ENCODE measurements at regions not wholly inside any gene's neighbourhood (a gene's known extent, or its start where the extent isn't known, plus 50 kb on each side); places are given as distances from the start of the nearest gene placed in this dataset.
A peak's percentile ranks its signal among the peaks of the same experiment; 100 is the strongest.

DNA sequence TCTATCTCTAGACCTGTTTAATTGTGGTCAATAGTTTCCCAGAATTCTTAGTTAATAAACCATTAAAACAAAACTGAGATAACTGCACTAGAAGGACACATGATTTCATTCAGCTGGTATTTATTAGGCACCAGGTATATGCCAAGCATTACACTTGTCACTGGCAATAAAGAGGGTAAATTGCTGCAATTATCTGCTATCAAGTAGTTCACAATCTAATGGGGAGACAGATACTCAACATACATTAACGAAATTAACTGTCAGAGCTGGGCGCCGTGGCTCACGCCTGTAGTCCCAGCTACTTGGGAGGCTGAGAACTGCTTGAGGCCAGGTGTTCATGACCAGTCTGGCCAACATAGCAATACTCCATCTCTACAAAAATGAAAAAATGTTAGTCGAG, 71.7 kb upstream of the WIPF1 start:
- Histone ChIP-seq H2AFZ (ENCODE audit: low read length, unreplicated experiment) (no peak overlapping the region), H3K27ac (ENCODE audit: low read depth, low read length) (no peak overlapping the region), H3K36me3 (ENCODE audit: insufficient read depth, low read length) (peaks cover 16% of the 10 kb centered on the region; the same call in 1 of the 2 replicates), H3K4me1 (ENCODE audit: control insufficient read depth, insufficient read depth, low read length, unreplicated experiment) (peaks cover 25% of the 10 kb centered on the region), H3K27me3 (ENCODE audit: insufficient read depth, low read length) (no peaks in the 10 kb centered on the region), H3K79me2 (ENCODE audit: control insufficient read depth, insufficient read depth, low read length, unreplicated experiment) (no peaks in the 10 kb centered on the region), H3K4me3 (ENCODE audit: low read depth, low read length) (no peak overlapping the region)

DNA sequence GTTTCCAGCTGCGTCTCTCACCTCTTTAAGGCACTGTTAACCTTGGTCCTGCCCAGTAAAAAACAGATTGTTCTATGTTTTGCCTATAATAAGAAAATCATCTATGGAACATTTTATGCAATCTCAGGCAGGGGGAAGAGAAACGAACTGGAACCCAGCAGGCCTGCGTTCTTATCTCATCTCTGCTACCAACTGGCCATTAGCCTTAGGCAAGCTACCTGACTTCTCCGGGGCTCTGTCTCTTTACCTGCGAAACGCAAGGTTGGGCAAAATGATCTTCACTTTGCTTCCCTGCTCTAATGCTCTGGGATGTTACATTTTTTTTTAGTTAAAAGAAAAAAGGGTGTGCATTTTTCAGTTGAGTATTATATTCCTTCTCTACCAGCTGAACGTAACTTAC, 70.5 kb upstream of the WIPF1 start:
- H3K79me2 ChIP-seq (ENCODE audit: control insufficient read depth, insufficient read depth, low read length, unreplicated experiment), result peaks cover under 1% of the 10 kb centered on the region
- no peaks in the 10 kb centered on the region for H3K27me3 ChIP-seq (ENCODE audit: insufficient read depth, low read length)
- H2AFZ ChIP-seq (ENCODE audit: low read length, unreplicated experiment), result no peak overlapping the region
- H3K27ac ChIP-seq (ENCODE audit: low read depth, low read length), result no peak overlapping the region
- peaks cover 37% of the 10 kb centered on the region for H3K4me1 ChIP-seq (ENCODE audit: control insufficient read depth, insufficient read depth, low read length, unreplicated experiment)
- no peak overlapping the region for H3K4me3 ChIP-seq (ENCODE audit: low read depth, low read length)
- H3K36me3 ChIP-seq (ENCODE audit: insufficient read depth, low read length), result peaks cover 12% of the 10 kb centered on the region; the same call in 1 of the 2 replicates

DNA sequence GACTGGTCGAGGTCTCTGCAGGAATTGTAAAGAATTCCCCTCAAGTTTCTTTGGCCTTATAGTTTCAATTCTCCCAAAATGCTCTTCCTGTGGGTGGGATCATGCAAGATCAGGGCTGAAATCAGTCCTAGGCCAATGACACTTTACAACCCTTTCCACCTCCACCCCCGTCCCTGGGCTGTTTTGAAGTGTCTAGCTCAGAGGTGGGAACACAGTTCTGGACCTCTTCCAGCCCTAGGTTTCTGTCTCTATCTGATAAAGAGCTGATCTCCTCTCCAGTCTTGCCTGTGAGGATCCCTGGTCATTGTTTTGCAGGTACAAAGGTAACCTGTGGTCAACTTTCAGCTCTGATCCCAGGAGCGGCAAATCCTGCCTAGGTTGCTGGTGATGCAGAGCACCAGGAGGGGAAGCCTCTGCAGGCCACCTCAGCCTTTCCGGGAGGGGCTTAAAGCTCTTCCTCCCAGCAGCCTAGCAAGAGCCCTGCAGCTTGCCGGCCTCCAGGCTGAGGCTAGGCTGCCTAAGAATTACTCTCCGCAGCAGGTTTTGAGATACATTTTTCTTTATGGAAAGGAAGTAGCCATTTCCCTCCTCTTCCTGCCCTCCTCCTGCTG, 69.8 kb upstream of the WIPF1 start:
- Histone ChIP-seq H3K4me1 (ENCODE audit: control insufficient read depth, insufficient read depth, low read length, unreplicated experiment) (peaks cover 43% of the 10 kb centered on the region), H3K27ac (ENCODE audit: low read depth, low read length) (no peak overlapping the region), H3K4me3 (ENCODE audit: low read depth, low read length) (no peak overlapping the region), H2AFZ (ENCODE audit: low read length, unreplicated experiment) (no peak overlapping the region), H3K27me3 (ENCODE audit: insufficient read depth, low read length) (no peaks in the 10 kb centered on the region), H3K79me2 (ENCODE audit: control insufficient read depth, insufficient read depth, low read length, unreplicated experiment) (peaks cover 4% of the 10 kb centered on the region), H3K36me3 (ENCODE audit: insufficient read depth, low read length) (0 out of 2 replicates have a peak, but pooled peaks cover 5% of the 10 kb centered on the region)

DNA sequence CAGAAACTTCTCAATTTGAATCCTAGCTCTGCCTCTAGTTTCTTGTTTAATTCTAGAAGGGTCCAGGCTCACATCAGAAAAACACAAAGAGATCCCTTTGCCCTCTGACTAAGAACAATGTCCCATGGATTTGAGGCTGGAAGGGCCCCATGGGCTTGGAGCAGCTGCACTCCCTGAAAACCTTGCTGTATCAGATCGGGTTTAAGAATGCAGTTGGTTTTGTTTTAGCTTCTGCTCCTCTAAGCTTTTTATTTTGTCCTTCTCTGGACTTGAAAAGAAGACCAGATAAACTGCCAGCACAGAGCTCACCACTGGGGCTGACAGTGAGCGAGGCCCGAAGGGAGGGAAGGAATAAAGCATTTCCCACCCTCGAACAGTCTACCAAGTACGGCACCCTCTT, 69.2 kb upstream of the WIPF1 start:
- Histone ChIP-seq H2AFZ (ENCODE audit: low read length, unreplicated experiment) (no peak overlapping the region), H3K27ac (ENCODE audit: low read depth, low read length) (no peak overlapping the region), H3K36me3 (ENCODE audit: insufficient read depth, low read length) (0 out of 2 replicates have a peak, but pooled peaks cover under 1% of the 10 kb centered on the region), H3K79me2 (ENCODE audit: control insufficient read depth, insufficient read depth, low read length, unreplicated experiment) (peaks cover 4% of the 10 kb centered on the region), H3K4me3 (ENCODE audit: low read depth, low read length) (no peak overlapping the region), H3K4me1 (ENCODE audit: control insufficient read depth, insufficient read depth, low read length, unreplicated experiment) (peaks cover 49% of the 10 kb centered on the region), H3K27me3 (ENCODE audit: insufficient read depth, low read length) (no peaks in the 10 kb centered on the region)

DNA sequence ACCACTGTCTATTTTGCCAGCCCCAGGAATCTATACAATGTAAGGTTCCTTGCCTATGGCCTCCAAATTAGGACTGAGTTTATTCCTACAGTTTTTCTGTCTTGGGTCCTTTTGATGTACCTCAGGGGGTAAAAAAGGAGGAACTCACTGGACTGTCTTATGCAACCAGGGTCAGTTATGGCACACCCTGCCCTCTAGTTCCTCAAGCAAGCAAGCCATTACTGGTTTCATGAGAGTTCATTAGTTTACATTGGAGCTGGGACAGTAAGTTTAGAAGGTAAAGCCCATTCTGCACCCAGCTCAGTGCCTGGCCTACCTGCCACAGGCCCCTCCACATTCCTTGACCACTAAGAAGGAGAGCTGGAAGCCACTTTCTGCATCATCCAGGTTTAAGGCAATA, 68.7 kb upstream of the WIPF1 start:
- H3K4me3 ChIP-seq (ENCODE audit: low read depth, low read length), result no peak overlapping the region
- peaks cover 7% of the 10 kb centered on the region for H3K79me2 ChIP-seq (ENCODE audit: control insufficient read depth, insufficient read depth, low read length, unreplicated experiment)
- no peak overlapping the region for H3K27ac ChIP-seq (ENCODE audit: low read depth, low read length)
- no peaks in the 10 kb centered on the region for H3K36me3 ChIP-seq (ENCODE audit: insufficient read depth, low read length)
- no peak overlapping the region for H2AFZ ChIP-seq (ENCODE audit: low read length, unreplicated experiment)
- peaks cover 49% of the 10 kb centered on the region for H3K4me1 ChIP-seq (ENCODE audit: control insufficient read depth, insufficient read depth, low read length, unreplicated experiment)
- no peaks in the 10 kb centered on the region for H3K27me3 ChIP-seq (ENCODE audit: insufficient read depth, low read length)

DNA sequence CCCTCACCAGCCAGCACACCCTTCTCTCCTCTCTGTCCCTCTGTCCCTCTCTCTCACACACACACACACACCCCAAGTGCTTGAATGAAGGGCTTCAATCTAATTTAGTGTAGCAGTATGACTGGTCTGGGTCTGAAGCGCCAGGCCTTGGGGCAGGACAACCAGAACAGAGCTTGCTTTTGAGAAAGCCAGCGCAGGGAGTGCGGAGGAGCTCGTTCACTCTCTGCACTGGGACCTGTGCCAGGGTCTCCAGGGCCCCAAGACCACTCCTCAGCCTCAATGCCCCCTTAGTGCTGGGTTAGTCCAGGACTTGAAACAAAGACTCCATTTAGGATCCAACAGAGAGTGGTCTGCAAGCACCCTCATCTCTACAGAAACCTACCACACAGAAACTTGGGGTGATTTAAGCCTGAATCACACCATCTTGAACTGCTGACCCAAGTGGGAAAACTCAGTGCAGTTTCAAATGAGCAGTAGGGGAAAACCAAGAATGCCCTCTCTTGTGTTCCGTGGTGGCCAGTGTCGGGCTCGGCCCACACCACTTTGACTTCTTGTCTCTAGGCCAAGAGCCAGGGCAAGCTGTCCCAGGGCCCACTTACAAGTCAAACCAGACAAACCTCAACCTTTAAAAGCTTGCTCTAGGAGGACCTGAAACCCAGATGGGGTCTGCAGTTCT, 66.6 kb upstream of the WIPF1 start:
- no peaks in the 10 kb centered on the region for H3K27me3 ChIP-seq (ENCODE audit: insufficient read depth, low read length)
- H3K4me1 ChIP-seq (ENCODE audit: control insufficient read depth, insufficient read depth, low read length, unreplicated experiment), result peaks cover 49% of the 10 kb centered on the region
- no peaks in the 10 kb centered on the region for H3K36me3 ChIP-seq (ENCODE audit: insufficient read depth, low read length)
- H2AFZ ChIP-seq (ENCODE audit: low read length, unreplicated experiment), result no peak overlapping the region
- peak overlapping the region; percentile 74; the same call in 1 of the 2 replicates for H3K27ac ChIP-seq (ENCODE audit: low read depth, low read length)
- H3K4me3 ChIP-seq (ENCODE audit: low read depth, low read length), result no peak overlapping the region
- peaks cover 10% of the 10 kb centered on the region for H3K79me2 ChIP-seq (ENCODE audit: control insufficient read depth, insufficient read depth, low read length, unreplicated experiment)

DNA sequence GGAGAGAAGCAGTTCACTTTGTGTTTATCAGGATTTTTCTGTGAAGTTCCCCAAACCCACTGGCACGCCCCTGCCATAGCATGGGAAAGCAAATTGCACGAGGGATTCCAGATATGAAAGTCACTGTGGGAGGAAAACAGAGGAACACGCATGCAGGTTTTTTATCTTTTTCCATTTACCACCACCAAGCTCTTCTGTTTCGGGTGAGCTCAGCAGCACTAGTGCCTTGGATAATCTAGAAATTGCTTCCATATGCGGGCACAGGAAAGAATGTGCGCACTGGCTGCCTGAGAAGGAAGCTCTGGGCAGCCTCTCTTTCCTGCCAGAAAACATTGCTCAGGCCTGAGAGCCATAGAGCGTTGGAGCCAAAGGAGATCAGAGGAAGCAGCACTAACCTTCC, 65.9 kb upstream of the WIPF1 start:
- H2AFZ ChIP-seq (ENCODE audit: low read length, unreplicated experiment), result no peak overlapping the region
- no peak overlapping the region for H3K4me3 ChIP-seq (ENCODE audit: low read depth, low read length)

DNA sequence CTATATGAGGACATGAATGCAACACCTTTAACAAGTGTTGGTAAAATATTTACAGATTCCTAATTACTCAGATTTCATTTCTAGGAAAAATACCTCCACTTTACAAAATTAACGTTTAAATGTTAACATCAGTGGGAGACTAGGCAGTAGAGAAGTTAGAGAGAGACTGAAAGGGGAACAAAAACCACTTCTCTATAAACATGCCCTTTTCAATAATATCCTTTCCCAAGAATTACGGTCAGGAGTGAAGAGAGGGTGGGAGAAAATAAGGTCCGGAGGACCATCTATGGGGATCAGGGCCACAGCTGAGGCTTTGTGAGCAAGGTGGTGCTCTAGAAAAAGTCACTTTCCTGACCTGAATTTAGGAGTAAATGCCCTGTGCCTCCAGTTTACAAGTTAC, 65.3 kb upstream of the WIPF1 start:
- Histone ChIP-seq H3K27me3 (ENCODE audit: insufficient read depth, low read length) (no peaks in the 10 kb centered on the region), H3K36me3 (ENCODE audit: insufficient read depth, low read length) (no peaks in the 10 kb centered on the region), H3K4me3 (ENCODE audit: low read depth, low read length) (no peak overlapping the region), H3K27ac (ENCODE audit: low read depth, low read length) (peak overlapping the region; percentile 74), H2AFZ (ENCODE audit: low read length, unreplicated experiment) (peak overlapping the region; percentile 22), H3K79me2 (ENCODE audit: control insufficient read depth, insufficient read depth, low read length, unreplicated experiment) (peaks cover 12% of the 10 kb centered on the region), H3K4me1 (ENCODE audit: control insufficient read depth, insufficient read depth, low read length, unreplicated experiment) (peaks cover 49% of the 10 kb centered on the region)

More for the DNA sequence above, 65.9 kb upstream of the WIPF1 start:
- Histone ChIP-seq H3K36me3 (ENCODE audit: insufficient read depth, low read length) (no peaks in the 10 kb centered on the region), H3K27me3 (ENCODE audit: insufficient read depth, low read length) (no peaks in the 10 kb centered on the region), H3K27ac (ENCODE audit: low read depth, low read length) (peak overlapping the region; percentile 74), H3K4me1 (ENCODE audit: control insufficient read depth, insufficient read depth, low read length, unreplicated experiment) (peaks cover 49% of the 10 kb centered on the region), H3K79me2 (ENCODE audit: control insufficient read depth, insufficient read depth, low read length, unreplicated experiment) (peaks cover 12% of the 10 kb centered on the region)

DNA sequence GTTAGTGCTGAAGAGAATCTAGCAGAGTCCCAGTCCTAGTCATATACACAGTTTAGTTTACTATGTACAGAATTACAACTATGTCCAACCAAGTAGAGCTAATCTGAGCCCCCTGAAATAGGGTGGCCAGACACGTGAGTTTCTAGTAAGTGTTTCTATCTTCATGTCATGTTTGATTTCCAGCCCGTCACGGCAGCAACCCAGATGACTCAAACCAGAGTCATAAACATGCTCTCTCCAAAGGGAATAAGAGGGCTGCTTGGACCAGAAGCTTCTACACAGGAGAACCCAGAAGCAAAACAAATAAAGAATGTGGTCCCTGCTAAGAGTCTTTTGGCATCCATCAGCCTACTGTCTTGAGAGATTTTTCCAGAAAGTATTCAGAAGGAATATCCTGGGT, 64.9 kb upstream of the WIPF1 start:
- Histone ChIP-seq H3K27ac (ENCODE audit: low read depth, low read length) (peak overlapping the region; percentile 74), H3K27me3 (ENCODE audit: insufficient read depth, low read length) (no peaks in the 10 kb centered on the region), H3K4me3 (ENCODE audit: low read depth, low read length) (no peak overlapping the region), H3K4me1 (ENCODE audit: control insufficient read depth, insufficient read depth, low read length, unreplicated experiment) (peaks cover 47% of the 10 kb centered on the region), H3K79me2 (ENCODE audit: control insufficient read depth, insufficient read depth, low read length, unreplicated experiment) (peaks cover 12% of the 10 kb centered on the region), H3K36me3 (ENCODE audit: insufficient read depth, low read length) (no peaks in the 10 kb centered on the region), H2AFZ (ENCODE audit: low read length, unreplicated experiment) (peak overlapping the region; percentile 22)

DNA sequence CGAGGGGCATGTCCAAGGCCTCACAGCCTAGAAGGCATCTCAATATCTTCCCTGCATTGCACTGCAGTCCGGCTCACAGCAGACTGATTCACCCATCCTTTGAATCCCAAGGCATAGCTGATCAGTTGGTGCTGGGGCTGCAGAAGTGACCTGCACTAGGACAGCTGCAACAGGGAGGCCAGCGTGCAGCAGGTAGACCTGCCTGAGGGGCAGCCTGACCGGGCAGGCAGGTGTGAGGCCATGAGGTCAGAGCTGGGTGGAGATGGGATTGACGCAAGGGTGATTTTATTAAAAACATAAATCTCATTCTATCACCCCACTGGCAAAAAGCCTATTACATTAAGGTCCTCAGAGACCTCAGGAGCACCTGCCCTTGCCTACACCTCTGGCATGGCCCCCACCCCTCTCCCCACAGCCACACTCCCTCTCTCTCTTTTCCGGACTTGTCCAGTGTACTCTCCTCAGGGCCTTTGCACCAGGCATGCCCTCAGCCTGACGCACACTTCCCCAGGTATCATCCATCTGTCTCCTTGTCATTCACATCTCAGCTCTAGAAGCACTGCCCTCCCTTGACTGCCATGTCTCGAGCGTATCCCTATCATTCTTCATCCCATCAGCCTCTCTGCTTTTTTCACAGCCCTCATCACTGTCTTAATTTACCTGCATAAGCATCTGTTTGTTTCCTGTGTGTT, 63.5 kb upstream of the WIPF1 start:
- H2AFZ ChIP-seq (ENCODE audit: low read length, unreplicated experiment), result no peak overlapping the region
- no peaks in the 10 kb centered on the region for H3K27me3 ChIP-seq (ENCODE audit: insufficient read depth, low read length)
- H3K4me3 ChIP-seq (ENCODE audit: low read depth, low read length), result no peak overlapping the region
- H3K79me2 ChIP-seq (ENCODE audit: control insufficient read depth, insufficient read depth, low read length, unreplicated experiment), result peaks cover 12% of the 10 kb centered on the region
- H3K4me1 ChIP-seq (ENCODE audit: control insufficient read depth, insufficient read depth, low read length, unreplicated experiment), result peaks cover 33% of the 10 kb centered on the region
- H3K27ac ChIP-seq (ENCODE audit: low read depth, low read length), result no peak overlapping the region
- peaks cover 4% of the 10 kb centered on the region; the same call in 1 of the 2 replicates for H3K36me3 ChIP-seq (ENCODE audit: insufficient read depth, low read length)
